ENCODE measurements at regions not wholly inside any gene's neighbourhood (a gene's known extent, or its start where the extent isn't known, plus 50 kb on each side); places are given as distances from the start of the nearest gene placed in this dataset.
"Not testable (repeated sequence)": the region's sequence is repeated elsewhere in the genome, so short reads cannot be mapped to it uniquely, and the experiment has no call there.

- DNase-seq: no peak
Measured at GRCh38 chr5:133881576-133882388, 86.6 kb downstream of the C5orf15 start.

GRCh38 chr5:133878236-133878555 is 90.2 kb downstream of the C5orf15 start:
- no peak for DNase-seq

- DNase-seq: no peak
Measured at GRCh38 chr5:133877351-133878235, 90.8 kb downstream of the C5orf15 start.

GRCh38 chr5:133876266-133876665 is 92.2 kb downstream of the C5orf15 start:
- no peak for DNase-seq

GRCh38 chr5:133875179-133875578 is 93.2 kb downstream of the C5orf15 start:
- DNase-seq: no peak

GRCh38 chr5:133873449-133873848 is 95.0 kb downstream of the C5orf15 start:
- no peak for DNase-seq

GRCh38 chr5:133870661-133871060 is 97.8 kb downstream of the C5orf15 start:
- DNase-seq: no peak

GRCh38 chr5:133869519-133870335 is 98.7 kb downstream of the C5orf15 start:
- no peak for DNase-seq

GRCh38 chr5:133868946-133869518 is 99.4 kb downstream of the C5orf15 start:
- peak; percentile 74 for DNase-seq

GRCh38 chr5:133867851-133868545 is 100.4 kb downstream of the C5orf15 start:
- DNase-seq: no peak

- no peak for DNase-seq
Measured at GRCh38 chr5:133867341-133867740, 101.1 kb downstream of the C5orf15 start.

GRCh38 chr5:133866903-133867245 is 101.6 kb downstream of the C5orf15 start:
- no peak for DNase-seq

GRCh38 chr5:133866160-133866902 is 102.1 kb downstream of the C5orf15 start:
- no peak for DNase-seq

- DNase-seq: no peak
Measured at GRCh38 chr5:133865113-133865512, 103.3 kb downstream of the C5orf15 start.

- DNase-seq: no peak
Measured at GRCh38 chr5:133864711-133865110, 103.7 kb downstream of the C5orf15 start.

GRCh38 chr5:133863857-133864585 is 104.4 kb downstream of the C5orf15 start:
- no peak for DNase-seq

GRCh38 chr5:133861161-133861737 is 107.2 kb downstream of the C5orf15 start:
- DNase-seq: no peak

- no peak for DNase-seq
Measured at GRCh38 chr5:133859073-133859472, 109.4 kb downstream of the C5orf15 start.

GRCh38 chr5:133857595-133858313 is 110.7 kb downstream of the C5orf15 start:
- not testable (repeated sequence) for DNase-seq
